GM12878 (cell line): ENCODE measurements at regions not wholly inside any gene's neighbourhood (a gene's known extent, or its start where the extent isn't known, plus 50 kb on each side); places are given as distances from the start of the nearest gene placed in this dataset.
A peak's percentile ranks its signal among the peaks of the same experiment; 100 is the strongest.

Source experiments
- BCL3 ChIP-seq: IDR thresholded peaks from 2 replicates; pipeline ENCODE4 v1.6.1; 2011; ENCODE audit warnings: borderline replicate concordance, low read depth, mild to moderate bottlenecking, moderate library complexity, low read length; ENCODE audit not compliant: insufficient read depth, poor library complexity, severe bottlenecking
- IKZF2 ChIP-seq, 2 experiments: fragments of 450-650 bp; IDR thresholded peaks; 2 replicates each; pipeline ENCODE4 v1.6.1; 2017; ENCODE audit warnings: mild to moderate bottlenecking in 2 of 2, moderate library complexity in 2 of 2
- JUND ChIP-seq: IDR thresholded peaks from 2 replicates; pipeline ENCODE4 v1.6.1; 2012; ENCODE audit warnings: low read depth, mild to moderate bottlenecking, low read length, improper control_type of control experiment, moderate library complexity
- MLLT1 ChIP-seq: fragments of 450-650 bp; IDR thresholded peaks from 2 replicates; pipeline ENCODE4 v1.6.1; 2016; ENCODE audit warnings: mild to moderate bottlenecking
- PRDM15 ChIP-seq: fragments of 450-650 bp; formaldehyde crosslinking; IDR thresholded peaks from 2 replicates; pipeline ENCODE4 v1.4.0; 2020; ENCODE audit warnings: mild to moderate bottlenecking, moderate library complexity
- RELB ChIP-seq: fragments of 450-650 bp; IDR thresholded peaks from 2 replicates; pipeline ENCODE4 v1.6.1; 2017; ENCODE audit warnings: low read depth, mild to moderate bottlenecking, moderate library complexity
- TCF7 ChIP-seq: IDR thresholded peaks from 2 replicates; pipeline ENCODE4 v1.6.1; 2014; ENCODE audit warnings: antibody characterized with exemption, borderline replicate concordance
- USF2 ChIP-seq: IDR thresholded peaks from 2 replicates; pipeline ENCODE4 v1.6.1; 2011; ENCODE audit warnings: low read depth, low read length, improper control_type of control experiment, borderline replicate concordance
- ZNF592 ChIP-seq: fragments of 450-650 bp; IDR thresholded peaks from 2 replicates; pipeline ENCODE4 v1.6.1; 2017; ENCODE audit warnings: mild to moderate bottlenecking, moderate library complexity

GRCh38 chr14:83885837-83886293, 1644.1 kb upstream of the FLRT2 start (continued):
- TF ChIP-seq MLLT1, result 0 out of 2 replicates have a peak, but pooled peaks have one; percentile 18
- TF ChIP-seq BCL3, result no peak
- TF ChIP-seq RELB, result peak; percentile 49
- no peak for TF ChIP-seq PRDM15 (CRISPR knock-in tag)
- TF ChIP-seq TCF7, result no peak
- no peak; the same call in 1 of the 2 replicates for TF ChIP-seq USF2
- TF ChIP-seq IKZF2 (IDR thresholded peaks at IDR 0.05), result peak; percentile 14 to 38; a peak in 1 of 4 replicates
- TF ChIP-seq ZNF592, result no peak
- TF ChIP-seq JUND, result no peak
